ENCODE measurements at regions not wholly inside any gene's neighbourhood (a gene's known extent, or its start where the extent isn't known, plus 50 kb on each side); places are given as distances from the start of the nearest gene placed in this dataset.

DNA sequence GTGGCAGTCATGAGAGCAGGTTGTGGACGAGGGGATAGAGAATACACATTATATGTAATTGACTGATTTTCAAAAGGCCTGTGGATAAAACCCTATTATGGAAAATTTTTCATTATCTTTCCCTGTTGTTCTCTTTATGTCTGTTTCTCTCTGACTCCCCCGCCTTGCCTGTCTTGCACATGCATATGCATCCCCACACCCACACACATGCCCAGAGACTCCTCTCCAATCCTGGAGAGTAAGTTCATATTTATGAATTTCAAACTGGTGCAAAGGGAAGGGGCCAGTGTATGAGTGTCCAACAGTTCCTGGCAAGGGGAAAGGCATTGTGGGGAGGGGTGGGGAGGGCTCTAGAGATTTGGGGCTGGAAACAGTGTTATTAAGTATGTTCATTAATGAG lies 60.8 kb upstream of the ARHGAP36 start:
- no peak overlapping the region for H2AFZ ChIP-seq
- H3K4me2 ChIP-seq = no peak overlapping the region
- H3K27ac ChIP-seq = no peak overlapping the region
- H3K79me2 ChIP-seq = no peaks in the 10 kb centered on the region
- DNase-seq (ENCODE audit: low spot score) = no peak
- TF ChIP-seq EZH2 (IDR thresholded peaks at IDR 0.05; ENCODE audit: borderline replicate concordance) = no peak
- no peak for TF ChIP-seq EZH2phosphoT487 (IDR thresholded peaks at IDR 0.05; ENCODE audit: low read depth, severe bottlenecking, unreplicated experiment)
- TF ChIP-seq, protein P1, sequence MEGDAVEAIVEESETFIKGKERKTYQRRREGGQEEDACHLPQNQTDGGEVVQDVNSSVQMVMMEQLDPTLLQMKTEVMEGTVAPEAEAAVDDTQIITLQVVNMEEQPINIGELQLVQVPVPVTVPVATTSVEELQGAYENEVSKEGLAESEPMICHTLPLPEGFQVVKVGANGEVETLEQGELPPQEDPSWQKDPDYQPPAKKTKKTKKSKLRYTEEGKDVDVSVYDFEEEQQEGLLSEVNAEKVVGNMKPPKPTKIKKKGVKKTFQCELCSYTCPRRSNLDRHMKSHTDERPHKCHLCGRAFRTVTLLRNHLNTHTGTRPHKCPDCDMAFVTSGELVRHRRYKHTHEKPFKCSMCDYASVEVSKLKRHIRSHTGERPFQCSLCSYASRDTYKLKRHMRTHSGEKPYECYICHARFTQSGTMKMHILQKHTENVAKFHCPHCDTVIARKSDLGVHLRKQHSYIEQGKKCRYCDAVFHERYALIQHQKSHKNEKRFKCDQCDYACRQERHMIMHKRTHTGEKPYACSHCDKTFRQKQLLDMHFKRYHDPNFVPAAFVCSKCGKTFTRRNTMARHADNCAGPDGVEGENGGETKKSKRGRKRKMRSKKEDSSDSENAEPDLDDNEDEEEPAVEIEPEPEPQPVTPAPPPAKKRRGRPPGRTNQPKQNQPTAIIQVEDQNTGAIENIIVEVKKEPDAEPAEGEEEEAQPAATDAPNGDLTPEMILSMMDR (IDR thresholded peaks at IDR 0.05; ENCODE audit: poor library complexity) = no peak
- WGBS (ENCODE audit: low lambda C conversion rate, missing lambda C conversion rate) = 51% methylated on average over 2 of the region's 2 CpGs
- no peaks in the 10 kb centered on the region for H3K27me3 ChIP-seq
- no peaks in the 10 kb centered on the region for H3K9me3 ChIP-seq (ENCODE audit: low read depth)
- no peaks in the 10 kb centered on the region for H3K4me1 ChIP-seq (ENCODE audit: insufficient read depth)
- H3K4me3 ChIP-seq = no peak overlapping the region
- H3K9me2 ChIP-seq (replicated peaks; ENCODE audit: insufficient read depth) = no peaks in the 10 kb centered on the region
- no peaks in the 10 kb centered on the region for H4K20me1 ChIP-seq (ENCODE audit: insufficient read depth, poor library complexity, severe bottlenecking)
- no peaks in the 10 kb centered on the region for H3K36me3 ChIP-seq (replicated peaks; ENCODE audit: insufficient read depth, low read depth)

DNA sequence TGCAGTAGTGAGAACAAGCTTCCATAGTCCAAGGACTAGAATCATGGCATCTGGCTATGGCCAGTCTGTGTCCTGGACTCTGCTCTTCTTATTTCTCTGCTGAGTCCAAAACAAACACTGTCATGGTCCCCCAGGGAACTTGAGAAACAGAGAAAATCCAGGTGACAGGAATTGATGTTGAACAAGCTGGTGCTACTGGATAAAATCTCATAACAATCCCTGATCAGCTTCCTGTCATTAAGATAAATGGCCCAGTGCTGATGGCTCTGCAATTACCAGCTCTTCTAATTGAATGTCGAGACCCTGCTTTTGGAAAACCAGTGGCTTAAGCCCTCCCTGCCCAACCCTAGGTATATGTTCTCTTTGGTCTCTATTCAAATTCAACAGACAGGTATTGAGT lies 58.8 kb upstream of the ARHGAP36 start:
- no peaks in the 10 kb centered on the region for H3K36me3 ChIP-seq (replicated peaks; ENCODE audit: insufficient read depth, low read depth)
- H3K27ac ChIP-seq = no peak overlapping the region
- no peak overlapping the region for H3K4me3 ChIP-seq
- H3K4me2 ChIP-seq = no peak overlapping the region
- no peak overlapping the region for H2AFZ ChIP-seq
- no peaks in the 10 kb centered on the region for H4K20me1 ChIP-seq (ENCODE audit: insufficient read depth, poor library complexity, severe bottlenecking)
- TF ChIP-seq EZH2 (IDR thresholded peaks at IDR 0.05; ENCODE audit: borderline replicate concordance) (no peak), EZH2phosphoT487 (IDR thresholded peaks at IDR 0.05; ENCODE audit: low read depth, severe bottlenecking, unreplicated experiment) (no peak)
- TF ChIP-seq, protein P1 (IDR thresholded peaks at IDR 0.05; ENCODE audit: poor library complexity) = no peak
- no peak for DNase-seq (ENCODE audit: low spot score)
- H3K4me1 ChIP-seq (ENCODE audit: insufficient read depth) = no peaks in the 10 kb centered on the region
- H3K27me3 ChIP-seq = no peaks in the 10 kb centered on the region
- no peaks in the 10 kb centered on the region for H3K79me2 ChIP-seq
- 58% methylated on average over 1 of the region's 1 CpG for WGBS (ENCODE audit: low lambda C conversion rate, missing lambda C conversion rate)
- no peaks in the 10 kb centered on the region for H3K9me3 ChIP-seq (ENCODE audit: low read depth)
- H3K9me2 ChIP-seq (replicated peaks; ENCODE audit: insufficient read depth) = no peaks in the 10 kb centered on the region

Measured in hepatocyte (in vitro differentiated cells).